EL (cell line): ENCODE measurements at regions not wholly inside any gene's neighbourhood (a gene's known extent, or its start where the extent isn't known, plus 50 kb on each side); places are given as distances from the start of the nearest gene placed in this dataset.

Experiments used
- DNase-seq: peaks from one replicate; pipeline ENCODE4 v3.0.0-alpha.2; 2016

GRCh38 chr15:94052711-94053110, 178.7 kb upstream of the MCTP2 start:
- no peak for DNase-seq

GRCh38 chr15:94047566-94047965, 183.8 kb upstream of the MCTP2 start:
- DNase-seq, result no peak

GRCh38 chr15:94042180-94042928, 189.0 kb upstream of the MCTP2 start:
- DNase-seq, result peak; percentile 6

- DNase-seq, result no peak
Measured at GRCh38 chr15:94041746-94042145, 189.6 kb upstream of the MCTP2 start.

- DNase-seq, result no peak
Measured at GRCh38 chr15:94040541-94041248, 190.7 kb upstream of the MCTP2 start.

- peak; percentile 12 for DNase-seq
Measured at GRCh38 chr15:94036156-94036555, 195.2 kb upstream of the MCTP2 start.

- DNase-seq, result no peak
Measured at GRCh38 chr15:94033683-94034020, 197.7 kb upstream of the MCTP2 start.

GRCh38 chr15:94033014-94033682, 198.2 kb upstream of the MCTP2 start:
- DNase-seq, result no peak

- no peak for DNase-seq
Measured at GRCh38 chr15:94032571-94032970, 198.8 kb upstream of the MCTP2 start.

GRCh38 chr15:94031072-94031471, 200.3 kb upstream of the MCTP2 start:
- DNase-seq, result no peak

GRCh38 chr15:94029495-94029894, 201.9 kb upstream of the MCTP2 start:
- DNase-seq, result peak; percentile 34

GRCh38 chr15:94028809-94029208, 202.6 kb upstream of the MCTP2 start:
- no peak for DNase-seq

- no peak for DNase-seq
Measured at GRCh38 chr15:94028121-94028520, 203.2 kb upstream of the MCTP2 start.

- no peak for DNase-seq
Measured at GRCh38 chr15:94027581-94027980, 203.8 kb upstream of the MCTP2 start.

- peak; percentile 41 for DNase-seq
Measured at GRCh38 chr15:94026458-94027304, 204.7 kb upstream of the MCTP2 start.

GRCh38 chr15:94023531-94023930, 207.8 kb upstream of the MCTP2 start:
- DNase-seq, result no peak

- no peak for DNase-seq
Measured at GRCh38 chr15:94021621-94022320, 209.6 kb upstream of the MCTP2 start.

- DNase-seq, result no peak
Measured at GRCh38 chr15:94019062-94019461, 212.3 kb upstream of the MCTP2 start.

GRCh38 chr15:94015324-94015723, 216.0 kb upstream of the MCTP2 start:
- DNase-seq, result no peak

GRCh38 chr15:94008104-94009074, 223.0 kb upstream of the MCTP2 start:
- no peak for DNase-seq

GRCh38 chr15:94004697-94005096, 226.7 kb upstream of the MCTP2 start:
- DNase-seq, result no peak
